Spleen (tissue), 11 donors: ENCODE measurements at regions not wholly inside any gene's neighbourhood (a gene's known extent, or its start where the extent isn't known, plus 50 kb on each side); places are given as distances from the start of the nearest gene placed in this dataset.

Source experiments
- DNase-seq: peaks from one replicate; pipeline ENCODE4 v3.0.0-alpha.2; 2020
- H3K27ac ChIP-seq, 8 donors: fragments of 200-600 bp; sonication (generic) in 7 of 8; 1 replicate in 4 of 8; 2 replicates in 4 of 8; pipeline versions ENCODE4 v1.5.0 to v1.8.0; 2016 to 2021; ENCODE audit warnings: inconsistent platforms in 4 of 8, mild to moderate bottlenecking in 4 of 8, moderate library complexity in 1 of 8
- H3K27me3 ChIP-seq, 7 donors: fragments of 200-600 bp; sonication (generic) in 6 of 7; replicated peaks in 1 of 7; 1 replicate in 4 of 7; 2 replicates in 3 of 7; pipeline versions ENCODE4 v1.5.0 to v1.8.0; 2016 to 2021; ENCODE audit warnings: inconsistent platforms in 3 of 7, mild to moderate bottlenecking in 1 of 7
- H3K36me3 ChIP-seq, 6 donors: fragments of 200-600 bp; sonication (generic) in 5 of 6; 1 replicate in 4 of 6; 2 replicates in 2 of 6; pipeline versions ENCODE4 v1.5.0 to v1.8.0; 2016 to 2021; ENCODE audit warnings: inconsistent platforms in 2 of 6
- H3K4me1 ChIP-seq, 6 donors: fragments of 200-600 bp; sonication (generic) in 5 of 6; 1 replicate in 3 of 6; 2 replicates in 3 of 6; pipeline versions ENCODE4 v1.5.0 to v1.8.0; 2016 to 2021; ENCODE audit warnings: inconsistent platforms in 3 of 6
- H3K4me3 ChIP-seq, 8 donors: fragments of 200-600 bp; sonication (generic) in 7 of 8; 1 replicate in 4 of 8; 2 replicates in 4 of 8; pipeline versions ENCODE4 v1.5.0 to v1.8.0; 2016 to 2021; ENCODE audit warnings: inconsistent platforms in 4 of 8, mild to moderate bottlenecking in 4 of 8, moderate library complexity in 2 of 8
- H3K9me3 ChIP-seq, 8 donors: fragments of 200-600 bp; sonication (generic) in 7 of 8; 1 replicate in 4 of 8; 2 replicates in 4 of 8; pipeline versions ENCODE4 v1.5.0 to v1.8.0; 2016 to 2021; ENCODE audit warnings: inconsistent platforms in 4 of 8
- CTCF ChIP-seq, 11 experiments: fragments of 200-600 bp in 7 of 11; fragments of 450-650 bp in 4 of 11; sonication (generic) in 4 of 11; IDR thresholded peaks in 8 of 11; conservative IDR thresholded peaks in 3 of 11; 1 replicate in 7 of 11; 2 replicates in 4 of 11; pipeline versions ENCODE4 v1.4.0 to v1.8.0; 2016 to 2021; ENCODE audit warnings: antibody characterized with exemption in 11 of 11, inconsistent platforms in 4 of 11, mild to moderate bottlenecking in 1 of 11
- POLR2A ChIP-seq, 3 donors: fragments of 450-650 bp; IDR thresholded peaks; one replicate each; pipeline ENCODE4 v1.5.1; 2017; ENCODE audit warnings: antibody characterized with exemption in 3 of 3, mild to moderate bottlenecking in 1 of 3
- POLR2AphosphoS5 ChIP-seq, 3 donors: sonication (generic); formaldehyde crosslinking; IDR thresholded peaks; one replicate each; pipeline ENCODE4 v1.5.1; 2017; ENCODE audit warnings: antibody characterized with exemption in 3 of 3
- WGBS, 5 donors: extraction: QIAGEN DNeasy Blood & Tissue Kit in 3 of 5; methylation state at CpG; one replicate each; pipeline versions ENCODE4 v1.1.5 to v1.1.7; 2013 to 2018; 5-methylcytosine and 5-hydroxymethylcytosine counted together
- intact Hi-C: fragments of 100-400 bp; cut with DNase I; formaldehyde crosslinking; loops from one replicate; pipeline ENCODE4 v1.15.0; 2023; ENCODE audit warnings: low total_unique reads
- donor health status: healthy with polysubstance abuse.
- donor health status: DM: no; HTN: no; CAD: no; lungs with moderate emphysema.
- donor health status: DM: no; HTN: no; CAD: no.
- donor health status: Bipolar disorder and iron deficiency.
- donor health status: healthy.
- donor health status: DM: no; HTN: no; CAD: no.
- donor health status: DM: yes; HTN: yes; CAD: no.

DNA sequence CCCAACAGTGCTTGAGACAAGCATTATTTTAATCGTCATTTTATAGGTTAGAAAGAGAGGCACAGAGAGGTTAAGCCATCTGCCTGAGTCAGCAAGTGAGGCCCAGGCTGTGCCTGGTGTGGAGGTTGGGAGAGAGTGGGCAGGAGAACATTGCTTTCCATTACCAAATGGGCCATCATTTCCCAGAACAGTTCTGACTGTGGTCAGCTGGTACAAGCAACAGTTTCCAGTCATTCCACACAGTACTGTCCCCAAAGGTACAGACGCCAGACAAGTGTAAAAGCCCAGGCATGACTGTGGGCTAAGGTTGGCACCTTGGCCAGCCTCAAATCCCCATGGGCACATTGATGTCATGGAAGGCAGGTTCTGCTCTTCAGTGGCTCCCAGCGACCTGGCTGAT lies 98.2 kb upstream of the LCLAT1 start:
- H3K27ac ChIP-seq, result no peak overlapping the region
- no peak for TF ChIP-seq POLR2A (IDR thresholded peaks at IDR 0.05)
- TF ChIP-seq POLR2AphosphoS5 (IDR thresholded peaks at IDR 0.05), result no peak
- no peak for TF ChIP-seq CTCF (IDR thresholded peaks at IDR 0.05 in 8 of 11, conservative IDR thresholded peaks at IDR 0.05 in 3 of 11)
- 83 to 89% (median 84%) methylated on average over 3 of the region's 3 CpGs for WGBS, 5 donors
- no peaks in the 10 kb centered on the region for H3K36me3 ChIP-seq
- DNase-seq, result no peak
- no peaks in the 10 kb centered on the region for H3K27me3 ChIP-seq
- H3K4me3 ChIP-seq, result no peak overlapping the region
- H3K4me1 ChIP-seq, result peaks cover 0 to 36% (median 8%) of the 10 kb centered on the region in 6 donors
- H3K9me3 ChIP-seq, result peaks cover 0 to under 1% (median 0%) of the 10 kb centered on the region in 8 donors
- intact Hi-C loops, result no loop called here

DNA sequence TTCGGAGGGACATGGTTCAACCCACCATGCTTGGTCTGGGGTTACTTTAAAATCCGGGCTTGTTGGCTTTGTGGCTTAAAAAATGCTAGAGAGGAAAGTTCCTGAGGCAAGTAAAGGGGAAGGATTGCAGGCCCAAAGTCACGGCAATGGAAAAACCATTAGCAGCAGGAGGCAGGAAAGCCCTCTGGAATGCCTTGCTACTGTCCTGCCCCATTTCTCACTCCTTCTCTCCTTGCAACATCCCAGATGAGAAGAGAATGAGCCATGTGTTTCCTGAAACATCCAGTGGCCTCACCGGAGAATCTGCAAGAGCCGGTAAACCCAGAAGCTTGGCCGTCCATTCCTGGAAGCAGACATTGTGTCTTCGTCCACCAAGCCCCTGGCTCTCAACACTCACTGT lies 97.4 kb upstream of the LCLAT1 start:
- Histone ChIP-seq H3K9me3 (no peaks in the 10 kb centered on the region), H3K27me3 (no peaks in the 10 kb centered on the region), H3K27ac (no peak overlapping the region), H3K36me3 (no peaks in the 10 kb centered on the region), H3K4me1 (peaks cover 0 to 36% (median 8%) of the 10 kb centered on the region in 6 donors), H3K4me3 (no peak overlapping the region)
- intact Hi-C loops, result no loop called here
- TF ChIP-seq POLR2A (IDR thresholded peaks at IDR 0.05) (no peak), CTCF (IDR thresholded peaks at IDR 0.05 in 8 of 11, conservative IDR thresholded peaks at IDR 0.05 in 3 of 11) (no peak), POLR2AphosphoS5 (IDR thresholded peaks at IDR 0.05) (no peak)
- no peak for DNase-seq
- WGBS, 5 donors, result 86 to 92% (median 89%) methylated on average over 7 of the region's 7 CpGs

GRCh38 chr2:30351116-30351515 lies 95.9 kb upstream of the LCLAT1 start:
- no peaks in the 10 kb centered on the region for H3K9me3 ChIP-seq
- no peaks in the 10 kb centered on the region for H3K36me3 ChIP-seq
- peak in 2 of 3 donors; percentile 33 to 36 for TF ChIP-seq POLR2AphosphoS5 (IDR thresholded peaks at IDR 0.05)
- TF ChIP-seq CTCF (IDR thresholded peaks at IDR 0.05 in 8 of 11, conservative IDR thresholded peaks at IDR 0.05 in 3 of 11), result no peak
- TF ChIP-seq POLR2A (IDR thresholded peaks at IDR 0.05), result no peak
- intact Hi-C loops, result no loop called here
- 61 to 75% (median 63%) methylated on average over 9 of the region's 9 CpGs for WGBS, 5 donors
- H3K4me1 ChIP-seq, result peaks cover 0 to 28% (median 8%) of the 10 kb centered on the region in 6 donors
- peak overlapping the region in 6 of 8 donors; percentile 7 to 70 (median 54) for H3K27ac ChIP-seq
- no peak overlapping the region for H3K4me3 ChIP-seq
- H3K27me3 ChIP-seq, result no peaks in the 10 kb centered on the region
- DNase-seq, result no peak

DNA sequence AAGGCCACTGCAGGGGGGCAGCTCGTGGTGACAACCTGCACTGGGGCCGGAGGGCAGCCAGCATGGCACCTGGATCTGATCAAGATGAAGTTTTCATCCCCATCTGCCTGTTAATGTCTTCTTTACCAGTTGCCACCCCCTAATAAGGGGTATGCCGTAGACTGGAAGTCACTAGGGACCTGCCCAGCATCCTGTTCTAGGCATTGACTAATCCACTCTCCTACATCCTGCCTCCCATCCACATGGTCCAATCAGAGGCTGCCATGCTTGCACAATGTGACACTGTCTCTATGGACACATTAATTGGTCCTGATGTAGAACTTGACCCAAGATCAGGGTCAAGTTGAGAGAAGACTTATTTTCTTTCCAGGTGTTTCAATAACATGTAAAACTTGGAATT lies 95.1 kb upstream of the LCLAT1 start:
- TF ChIP-seq POLR2A (IDR thresholded peaks at IDR 0.05) (no peak), CTCF (IDR thresholded peaks at IDR 0.05 in 8 of 11, conservative IDR thresholded peaks at IDR 0.05 in 3 of 11) (no peak), POLR2AphosphoS5 (IDR thresholded peaks at IDR 0.05) (no peak)
- Histone ChIP-seq H3K27ac (peak overlapping the region in 4 of 8 donors; percentile 45 to 70 (median 66)), H3K36me3 (no peaks in the 10 kb centered on the region), H3K27me3 (no peaks in the 10 kb centered on the region), H3K4me3 (no peak overlapping the region), H3K9me3 (no peaks in the 10 kb centered on the region), H3K4me1 (peaks cover 0 to 20% (median 8%) of the 10 kb centered on the region in 6 donors)
- 76 to 92% (median 80%) methylated on average over 3 of the region's 3 CpGs for WGBS, 5 donors
- DNase-seq, result no peak
- intact Hi-C loops, result no loop called here
